Activated CD4-positive, alpha-beta T cell treated with anti-CD3 and anti-CD28 coated beads for 48 hours (primary cell): ENCODE measurements at regions not wholly inside any gene's neighbourhood (a gene's known extent, or its start where the extent isn't known, plus 50 kb on each side); places are given as distances from the start of the nearest gene placed in this dataset.

Source experiments
- DNase-seq: peaks from one replicate; pipeline ENCODE4 v3.0.0-alpha.2; 2020

DNA sequence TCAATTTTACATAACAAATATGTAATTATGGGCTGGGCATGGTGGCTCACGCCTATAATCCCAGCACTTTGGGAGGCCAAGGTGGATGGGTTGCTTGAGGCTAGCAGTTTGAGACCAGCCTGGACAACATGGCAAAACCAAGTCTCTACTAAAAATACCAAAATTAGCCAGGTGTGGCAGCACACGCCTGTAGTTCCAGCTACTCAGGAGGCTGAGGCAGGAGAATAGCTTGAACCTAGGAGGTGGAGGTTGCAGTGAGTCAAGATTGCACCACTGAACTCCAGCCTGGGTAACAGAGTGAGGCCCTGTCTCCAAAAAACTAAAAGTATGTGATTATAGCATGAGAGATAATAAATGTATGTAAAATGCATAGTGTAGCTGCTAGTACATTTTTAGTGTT is 229.0 kb downstream of the PPARGC1A start:
- DNase-seq = no peak

DNA sequence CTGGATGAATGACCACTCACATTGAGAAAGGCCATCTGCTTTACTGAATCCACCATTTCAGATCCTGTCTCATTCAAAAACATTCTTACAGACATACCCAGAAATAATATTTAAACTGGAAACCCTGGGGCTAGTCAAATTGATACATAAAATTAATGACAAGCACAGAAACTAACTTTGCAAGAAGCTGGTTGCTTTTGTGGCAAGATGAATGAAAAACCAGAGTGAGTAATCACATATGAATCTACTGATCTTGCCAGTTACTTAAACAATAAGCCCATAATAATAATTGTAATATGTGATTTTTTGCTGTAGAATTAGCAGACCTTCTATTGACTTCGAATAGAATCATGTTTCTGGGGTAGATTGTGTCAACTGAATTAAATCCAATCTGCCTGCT is 235.1 kb downstream of the PPARGC1A start:
- DNase-seq = no peak

DNA sequence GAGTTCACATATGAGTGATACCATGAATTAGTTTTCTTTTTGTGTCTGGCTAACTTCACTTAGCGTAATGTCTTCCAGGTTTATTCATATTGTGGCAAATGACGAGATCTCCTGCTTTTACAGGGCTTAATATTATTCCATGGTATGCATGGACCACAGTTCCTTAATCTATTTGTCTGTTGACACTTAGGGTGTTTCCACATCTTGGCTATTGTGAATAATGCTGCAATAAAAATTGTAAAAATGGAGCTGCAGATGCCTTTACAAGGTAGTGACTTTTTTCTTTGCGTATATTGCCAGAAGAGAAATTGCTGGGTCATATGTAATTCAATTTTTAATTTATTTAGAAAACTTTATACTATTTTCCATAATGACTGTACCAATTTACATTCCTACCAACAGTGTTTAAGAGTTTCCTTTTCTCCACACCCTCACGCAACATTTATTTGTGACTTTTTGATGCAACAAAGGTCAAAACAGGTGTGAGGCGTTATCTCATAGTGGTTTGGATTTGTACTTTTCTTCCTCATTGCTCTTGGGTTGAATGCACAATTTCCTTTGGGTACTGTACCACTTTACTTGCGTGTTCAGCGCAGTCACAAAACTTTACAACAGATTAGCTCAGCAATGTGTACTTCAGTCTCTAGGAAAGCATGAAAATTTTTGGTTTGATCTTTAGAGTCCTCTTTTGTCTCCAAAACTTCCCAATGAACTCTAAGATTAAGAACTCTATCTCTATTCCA is 240.8 kb downstream of the PPARGC1A start:
- no peak for DNase-seq

DNA sequence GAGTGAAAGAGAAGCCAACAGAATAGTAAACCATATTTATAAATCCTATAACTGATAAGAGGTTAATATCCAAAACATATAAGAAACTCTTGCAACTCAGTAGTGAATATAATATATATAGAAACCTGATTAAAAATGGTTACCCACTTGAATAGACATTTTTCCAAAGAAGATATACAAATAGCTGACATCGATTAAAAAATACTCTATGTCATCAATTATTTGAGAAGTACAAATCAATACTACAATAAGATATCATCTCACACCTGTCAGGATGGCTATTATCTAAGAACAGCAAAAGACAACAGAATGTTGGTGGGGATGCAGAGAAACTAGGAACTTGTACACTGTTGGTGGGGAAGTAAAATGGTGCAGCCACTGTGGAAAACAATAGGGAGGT is 254.4 kb downstream of the PPARGC1A start:
- no peak for DNase-seq

DNA sequence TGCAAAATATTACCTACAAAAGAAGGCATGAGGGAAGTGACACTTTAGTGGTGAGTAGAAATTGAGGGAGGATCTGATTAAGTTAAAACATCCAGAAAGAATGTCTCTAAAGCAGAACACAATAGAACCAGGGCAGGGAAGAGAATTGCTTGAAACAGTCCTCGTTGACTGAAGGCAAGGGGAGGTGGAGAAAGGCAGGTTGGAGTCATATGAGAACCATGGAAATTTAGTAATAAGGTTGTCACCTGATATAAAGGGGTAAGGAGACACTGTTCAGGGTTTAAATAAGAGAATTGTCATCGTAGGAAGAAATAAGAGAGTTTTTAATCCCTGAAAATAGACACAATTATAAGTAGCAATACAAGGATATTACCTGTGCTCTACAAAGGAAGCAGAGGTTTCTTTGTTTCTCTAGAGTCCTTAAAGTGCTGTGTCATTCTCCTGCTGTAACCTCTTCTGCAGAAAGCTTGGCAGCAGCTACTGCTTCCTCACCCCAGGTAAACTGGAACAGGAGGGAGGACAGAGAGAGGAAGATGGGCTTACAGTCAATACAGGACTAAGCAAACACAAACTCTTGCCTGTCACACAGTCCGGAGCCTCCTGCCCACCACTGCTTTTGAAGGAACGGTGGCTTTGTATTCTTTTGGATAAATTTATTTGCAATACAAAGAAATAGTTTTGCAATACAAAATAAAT is 258.4 kb downstream of the PPARGC1A start:
- no peak for DNase-seq

DNA sequence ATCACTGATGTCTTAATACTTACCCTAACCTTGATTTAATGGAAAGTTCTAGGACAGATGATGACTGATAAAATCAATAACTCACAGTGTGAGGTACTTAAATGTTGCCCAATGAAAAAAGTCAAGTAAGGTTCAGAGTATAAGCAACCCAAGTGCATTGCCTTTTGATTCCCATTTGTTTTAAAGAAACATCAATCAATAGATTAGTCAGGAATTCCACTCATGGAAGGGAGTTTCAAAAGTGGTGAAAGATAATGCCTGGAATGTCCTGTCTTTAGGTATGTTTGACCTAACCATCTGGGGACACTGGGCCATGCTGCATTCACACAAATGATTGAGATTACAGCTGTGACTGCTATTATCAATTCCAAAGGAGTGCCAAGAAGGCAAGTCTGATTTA is 259.7 kb downstream of the PPARGC1A start:
- DNase-seq = no peak

DNA sequence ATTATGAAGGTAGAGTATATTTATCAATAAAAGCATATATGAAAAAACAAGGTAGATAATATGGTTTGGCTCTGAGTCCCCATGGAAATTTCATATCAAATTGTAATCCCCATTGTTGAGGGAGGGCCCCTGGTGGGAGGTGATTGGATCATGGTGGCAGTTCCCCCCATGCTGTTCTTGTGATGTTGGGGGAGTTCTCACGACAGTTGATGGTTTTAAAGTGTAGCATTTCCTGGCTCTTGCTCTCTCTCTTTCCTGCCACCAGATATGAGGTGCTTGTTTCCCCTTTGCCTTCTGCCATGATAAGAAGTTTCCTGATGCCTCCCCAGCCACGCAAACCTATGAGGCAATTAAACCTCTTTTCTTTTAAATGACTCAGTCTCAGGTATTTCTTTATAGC is 260.4 kb downstream of the PPARGC1A start:
- no peak for DNase-seq

DNA sequence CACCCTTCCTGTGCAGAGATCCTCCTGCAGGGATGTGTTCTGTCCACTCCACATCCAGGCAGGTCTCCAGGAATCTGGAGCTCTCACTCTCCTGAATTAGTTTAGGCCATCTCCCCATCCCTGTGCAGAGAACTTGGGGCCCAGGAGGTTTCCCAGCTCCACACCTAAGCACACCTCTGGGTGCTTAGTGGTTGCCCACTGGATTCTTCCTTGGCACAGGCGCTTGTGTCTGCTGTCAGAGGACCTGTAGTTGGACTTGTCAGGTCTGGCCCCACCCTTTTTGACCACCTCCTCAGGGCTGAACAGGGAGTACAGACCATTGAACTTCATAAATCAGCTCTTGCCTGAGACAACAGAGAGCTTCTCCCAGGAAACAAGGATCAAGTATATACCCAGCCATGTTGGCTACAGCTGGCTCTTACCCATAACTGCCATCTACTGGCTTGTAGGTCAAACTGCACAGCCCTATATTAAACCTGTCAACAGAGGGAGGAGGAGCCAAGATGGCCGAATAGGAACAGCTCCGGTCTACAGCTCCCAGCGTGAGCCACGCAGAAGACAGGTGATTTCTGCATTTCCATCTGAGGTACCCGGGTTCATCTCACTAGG is 275.5 kb downstream of the PPARGC1A start:
- no peak for DNase-seq

DNA sequence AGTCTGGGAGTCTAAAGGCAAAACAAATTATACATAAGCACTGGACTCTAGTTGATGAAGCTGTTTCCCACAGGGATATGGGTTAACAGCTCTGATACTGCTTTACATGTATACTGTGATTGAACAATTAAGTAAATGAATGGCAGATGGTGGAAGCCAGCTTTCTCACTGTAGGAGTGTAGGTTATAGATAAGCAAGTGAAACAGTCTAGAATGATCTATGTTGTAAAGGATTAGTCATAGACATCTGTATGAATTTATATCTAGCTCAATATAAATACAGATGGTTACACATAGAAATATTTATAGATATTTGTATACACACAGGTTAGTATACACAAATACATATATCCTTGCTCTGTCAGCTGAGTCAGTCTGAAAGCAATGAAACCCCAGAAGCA is 276.1 kb downstream of the PPARGC1A start:
- no peak for DNase-seq

DNA sequence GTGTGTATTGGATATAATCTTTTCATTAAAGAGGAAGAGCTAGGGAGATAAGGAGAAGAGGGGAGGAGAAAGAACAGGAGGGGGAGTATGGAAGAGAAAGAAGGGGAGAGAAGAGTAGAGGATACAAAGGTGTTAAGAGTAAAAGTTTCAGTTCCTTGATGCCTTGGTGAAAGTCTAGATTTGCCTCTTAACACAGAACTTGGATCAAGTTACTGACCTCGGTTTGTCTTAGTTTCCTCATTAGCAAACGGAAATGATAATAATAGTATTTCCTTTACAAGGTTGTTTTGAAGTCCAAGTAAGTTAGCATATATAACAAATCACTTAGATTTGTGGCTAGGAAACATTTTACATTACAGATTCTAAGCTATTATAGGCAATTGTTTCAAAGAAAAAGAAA is 287.1 kb downstream of the PPARGC1A start:
- DNase-seq = no peak

DNA sequence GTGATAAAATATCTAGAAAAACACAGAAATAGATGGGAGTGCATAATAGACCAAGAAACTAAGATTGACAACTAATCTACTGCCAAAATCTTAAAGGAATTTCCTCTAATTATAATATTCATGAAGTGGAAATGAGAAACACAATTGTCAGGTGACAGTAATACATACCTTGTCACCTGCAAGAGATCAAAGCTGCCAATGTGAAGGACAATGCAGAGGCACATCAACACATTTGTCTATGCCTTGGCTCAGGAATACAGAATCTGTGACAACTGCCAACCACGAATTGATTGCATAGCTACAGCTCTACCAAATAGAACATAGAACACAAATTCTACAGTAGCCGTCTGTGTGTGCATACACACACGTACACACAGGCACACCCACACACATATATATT is 295.7 kb downstream of the PPARGC1A start:
- no peak for DNase-seq

DNA sequence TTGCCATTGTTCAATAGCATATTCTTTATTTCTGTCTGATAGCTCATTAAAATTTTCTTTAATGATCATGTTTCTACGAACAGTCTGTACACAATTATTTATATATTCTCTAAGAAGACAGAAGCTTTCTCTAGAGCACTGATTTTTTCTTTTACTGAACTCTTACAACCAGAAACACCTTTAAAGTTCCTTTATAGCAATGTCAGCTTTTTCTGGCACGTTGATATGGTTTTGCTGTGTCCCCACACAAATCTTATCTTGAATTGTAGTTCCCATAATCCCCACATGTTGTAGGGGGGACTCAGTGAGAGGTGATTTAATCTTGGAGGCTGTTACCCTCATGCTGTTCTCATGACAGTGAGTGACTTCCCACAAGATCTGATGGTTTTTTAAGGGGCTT is 299.4 kb downstream of the PPARGC1A start:
- no peak for DNase-seq

DNA sequence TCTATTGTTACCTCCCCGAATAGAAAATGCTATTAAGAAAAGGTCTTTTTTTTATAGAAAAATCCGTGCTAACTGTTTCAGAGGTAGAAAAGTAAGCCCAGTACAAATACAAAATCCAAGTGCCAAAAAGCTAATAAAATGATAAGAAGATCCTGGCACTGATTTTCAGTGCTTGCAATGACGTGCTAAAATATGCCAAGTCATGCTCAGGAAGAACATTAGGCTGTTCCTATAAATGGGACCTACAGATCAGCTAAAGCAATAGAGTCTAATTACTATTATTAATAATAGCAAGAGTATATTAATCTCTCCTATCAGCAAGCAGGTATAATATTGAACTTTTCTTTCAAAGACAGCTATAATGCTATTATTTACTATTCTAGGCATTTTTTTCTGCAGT is 305.8 kb downstream of the PPARGC1A start:
- DNase-seq = no peak

DNA sequence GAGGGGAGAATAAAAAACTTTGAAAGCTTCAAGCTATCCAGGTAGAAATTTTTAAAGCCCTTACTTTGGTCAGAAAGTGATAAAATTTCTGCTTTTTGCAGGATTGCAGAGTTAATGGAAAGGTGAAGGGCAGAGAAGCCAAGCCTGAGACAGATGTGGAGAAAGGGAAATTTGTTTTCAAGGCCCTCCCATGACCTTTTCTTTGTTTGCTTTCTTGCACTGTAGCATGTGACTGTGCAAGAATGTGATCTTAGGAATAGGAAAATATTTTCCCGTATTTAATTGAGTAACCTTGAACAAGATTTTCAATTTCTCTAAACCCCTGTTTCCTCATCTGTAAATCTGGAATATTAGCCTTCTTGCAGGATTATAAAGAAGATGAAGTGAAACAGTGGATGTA is 307.2 kb downstream of the PPARGC1A start:
- no peak for DNase-seq

DNA sequence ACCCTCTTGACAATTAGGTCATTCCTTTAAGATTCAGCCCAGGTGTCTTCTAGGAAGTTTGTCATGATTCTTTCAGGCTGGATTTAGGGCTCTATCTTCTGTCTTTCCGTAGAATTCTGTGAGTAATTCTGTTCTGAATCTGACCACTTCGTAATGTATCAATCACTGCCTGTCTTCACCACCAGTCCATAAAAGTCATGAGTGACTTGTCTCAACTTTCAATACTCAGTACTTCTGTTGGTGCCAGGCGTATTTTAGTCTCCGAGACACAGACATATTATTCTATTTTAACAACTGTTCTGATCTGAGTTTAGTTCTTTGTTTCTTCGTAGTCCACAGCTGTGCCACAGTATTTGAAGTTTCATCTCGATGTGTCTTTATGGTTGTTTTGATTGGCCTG is 310.7 kb downstream of the PPARGC1A start:
- DNase-seq = no peak

DNA sequence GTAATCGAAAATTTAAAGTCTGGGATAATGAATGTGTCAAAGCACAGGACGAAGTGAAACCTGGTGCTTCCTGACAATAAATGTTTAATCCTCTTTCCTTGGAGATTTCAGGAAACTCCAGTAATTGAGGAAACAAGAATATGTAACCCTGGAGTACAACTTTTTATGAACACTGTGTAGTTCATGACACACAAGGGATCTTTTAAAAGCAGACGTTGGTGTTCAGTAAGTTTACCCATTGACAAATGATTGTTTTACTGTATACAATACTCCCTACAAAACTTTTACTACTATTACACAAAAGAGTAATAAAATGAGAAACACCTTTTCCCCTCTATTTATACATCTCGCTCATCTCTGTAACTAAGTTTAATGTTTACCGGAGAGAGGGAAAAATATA is 312.4 kb downstream of the PPARGC1A start:
- DNase-seq = no peak

DNA sequence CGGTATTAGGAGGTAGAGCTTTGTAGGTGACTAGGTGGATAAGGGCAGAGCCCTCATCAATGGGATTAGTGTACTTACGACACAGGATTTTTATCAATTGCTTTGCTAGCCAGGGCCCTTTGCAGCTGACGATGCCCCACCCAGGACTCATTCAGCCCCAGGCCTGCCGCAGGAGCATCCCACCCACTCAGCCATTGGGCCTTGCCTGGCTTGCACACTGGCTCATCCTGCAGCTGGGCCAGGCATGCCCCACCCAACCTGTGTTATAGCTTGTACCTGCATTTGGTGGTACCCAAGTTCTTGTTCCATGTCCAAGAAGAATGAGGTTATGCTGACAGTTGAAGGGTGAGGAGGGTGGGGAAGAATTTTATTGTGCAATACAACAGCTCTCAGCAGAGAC is 317.5 kb downstream of the PPARGC1A start:
- no peak for DNase-seq

DNA sequence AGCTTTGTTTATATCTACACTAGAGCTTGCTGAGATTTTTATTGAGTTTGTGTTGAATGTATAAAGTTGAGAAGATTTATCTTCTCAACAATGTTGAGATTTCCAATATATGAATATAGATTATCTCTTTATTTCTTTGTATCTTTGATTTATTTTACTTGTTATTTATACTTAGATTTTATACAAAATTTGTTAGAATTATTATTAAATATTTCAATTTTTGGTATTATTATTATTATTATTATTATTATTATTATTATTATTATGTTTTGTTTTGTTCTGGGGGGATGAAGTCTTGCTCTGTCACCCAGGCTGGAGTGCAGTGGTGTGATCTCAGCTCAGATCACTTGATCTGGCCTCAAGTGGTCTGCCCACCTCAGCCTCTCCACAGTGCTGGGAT is 322.5 kb downstream of the PPARGC1A start:
- no peak for DNase-seq

DNA sequence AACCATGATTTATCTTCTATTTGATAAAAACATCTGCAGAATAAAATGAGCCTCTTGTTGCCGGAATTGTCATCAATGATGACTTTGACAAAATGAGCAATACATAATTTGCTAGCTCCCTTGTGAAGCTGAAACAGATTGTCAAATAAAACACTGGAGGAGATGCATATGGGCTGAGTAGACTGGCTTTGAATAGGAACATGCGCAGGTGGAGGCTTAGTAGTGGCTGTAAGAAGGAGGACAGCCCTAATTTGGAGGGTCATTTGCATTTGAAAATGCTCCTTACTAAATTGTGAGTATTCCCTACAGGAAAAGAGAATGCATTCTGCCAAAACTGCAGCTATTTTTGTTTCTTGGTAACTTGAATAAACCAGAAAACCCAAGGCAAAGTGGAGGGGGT is 329.1 kb downstream of the PPARGC1A start:
- DNase-seq = no peak

DNA sequence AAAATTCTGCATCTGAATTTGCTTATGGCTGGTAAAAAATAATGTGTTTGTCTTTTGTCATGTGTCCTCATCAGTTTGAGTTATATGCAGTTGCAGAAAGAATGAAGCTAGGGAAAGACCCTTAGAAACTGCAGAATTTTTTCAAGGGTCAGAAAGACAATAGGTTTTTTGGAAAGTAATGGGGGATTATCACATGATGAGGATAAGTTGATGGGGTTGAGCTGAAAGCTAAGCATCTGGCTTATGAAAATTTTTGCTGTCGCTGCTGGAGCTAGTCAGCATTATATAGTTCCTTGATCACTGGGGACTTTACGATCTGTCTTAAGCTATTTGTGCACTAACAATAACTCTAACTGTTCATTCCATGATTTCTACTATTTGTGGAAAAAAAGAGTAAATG is 331.7 kb downstream of the PPARGC1A start:
- DNase-seq = no peak

DNA sequence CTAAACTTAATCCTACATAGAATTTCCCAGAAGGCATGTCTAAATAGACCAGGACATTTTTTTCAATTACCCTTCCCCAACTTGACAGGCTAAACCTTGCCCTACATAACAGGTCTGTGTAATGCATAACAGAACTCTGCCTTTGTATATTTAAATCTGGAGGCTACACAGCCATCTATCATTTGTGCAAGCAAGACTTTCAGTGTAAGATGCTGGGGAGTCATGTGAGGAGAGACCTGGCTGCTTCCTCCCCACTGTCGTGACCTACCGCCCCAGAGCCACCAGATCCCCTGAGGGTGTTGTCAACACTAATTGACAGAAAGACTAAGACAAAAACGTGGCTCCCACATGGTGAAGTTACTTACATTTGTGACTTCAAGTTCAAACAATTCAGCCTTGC is 342.2 kb downstream of the PPARGC1A start:
- DNase-seq = no peak

DNA sequence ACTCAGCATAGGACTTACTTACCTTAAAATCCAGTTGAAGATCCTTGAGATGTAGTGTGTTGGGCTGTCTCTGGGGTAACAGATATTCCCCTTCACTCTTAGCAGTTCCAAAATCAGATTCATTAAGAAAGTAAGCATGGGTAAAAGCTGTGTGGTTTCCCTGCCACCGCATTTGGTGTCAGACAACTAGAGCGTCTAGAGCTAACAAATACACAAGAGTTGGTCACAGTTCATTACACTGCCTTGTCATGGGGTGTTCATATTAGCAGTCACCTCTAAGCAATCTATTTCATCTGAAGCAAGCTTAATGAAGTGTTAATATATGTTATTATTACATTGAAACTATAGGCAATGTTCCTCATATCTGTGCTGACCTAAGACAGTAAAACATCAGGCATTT is 342.8 kb downstream of the PPARGC1A start:
- no peak for DNase-seq

DNA sequence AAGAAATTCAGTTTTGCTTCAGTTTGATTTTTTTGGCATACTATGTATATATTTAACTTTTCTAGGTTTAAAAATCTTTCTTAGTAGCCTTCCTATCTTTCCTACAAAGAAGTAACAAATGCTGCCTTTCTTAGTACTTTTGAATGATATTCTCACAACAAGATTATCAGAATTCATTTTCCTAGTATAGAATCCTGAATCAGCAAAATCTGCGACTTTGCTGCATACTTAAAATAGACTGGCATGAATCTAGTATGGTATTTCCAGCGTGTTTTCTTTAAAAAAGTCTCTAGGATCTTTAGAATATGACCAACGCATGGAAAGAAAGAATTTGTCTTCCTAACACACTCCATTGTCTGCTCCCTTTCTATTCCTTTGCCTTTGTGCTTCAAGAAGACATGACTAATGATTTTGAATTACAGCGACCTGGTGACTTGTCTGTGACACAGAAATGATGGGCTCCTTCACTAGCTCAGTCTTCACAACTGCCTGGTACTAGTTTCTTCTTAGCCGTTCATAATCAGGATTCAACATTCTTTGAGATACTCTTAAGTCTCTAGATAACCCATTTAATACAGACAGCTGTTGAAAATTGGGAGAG is 349.8 kb downstream of the PPARGC1A start:
- no peak for DNase-seq

DNA sequence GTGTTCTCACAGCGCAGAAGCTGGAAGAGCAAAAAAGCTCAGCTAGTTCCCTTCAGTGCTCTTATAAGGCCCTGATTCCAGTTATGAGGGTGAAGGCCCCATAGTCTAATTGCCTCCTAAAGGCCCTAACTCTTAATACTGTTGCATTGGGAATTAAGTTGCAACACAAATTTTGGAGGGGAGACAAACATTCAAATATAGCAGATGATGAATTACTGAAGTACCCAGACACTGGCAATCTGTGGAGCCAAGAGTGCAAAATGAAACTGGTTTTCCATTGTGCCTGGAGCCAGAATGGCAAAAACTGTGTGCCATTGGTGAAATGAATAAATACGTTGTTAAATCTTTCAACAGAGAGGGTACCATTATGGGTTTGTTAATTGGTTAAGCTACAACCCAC is 356.0 kb downstream of the PPARGC1A start:
- DNase-seq = no peak
